Mesothelial cell of epicardium (in vitro differentiated cells): ENCODE measurements at regions not wholly inside any gene's neighbourhood (a gene's known extent, or its start where the extent isn't known, plus 50 kb on each side); places are given as distances from the start of the nearest gene placed in this dataset.
"Not testable (repeated sequence)": the region's sequence is repeated elsewhere in the genome, so short reads cannot be mapped to it uniquely, and the experiment has no call there.

Experiments
- DNase-seq, 2 experiments: peaks; one replicate each; pipeline ENCODE4 v3.0.0; 2021; ENCODE audit warnings: low spot score in 2 of 2; ENCODE audit not compliant: unreplicated experiment in 2 of 2
- H3K27ac Mint-ChIP-seq: 2 replicates; pipeline ENCODE4 v1.8.0; 2021; ENCODE audit warnings: mixed read lengths
- H3K27me3 Mint-ChIP-seq: 2 replicates; pipeline ENCODE4 v1.8.0; 2021; ENCODE audit warnings: low read depth, mixed read lengths
- H3K36me3 Mint-ChIP-seq: 2 replicates; pipeline ENCODE4 v1.8.0; 2021; ENCODE audit warnings: mixed read lengths
- H3K4me1 Mint-ChIP-seq: 2 replicates; pipeline ENCODE4 v1.8.0; 2021; ENCODE audit warnings: mixed read lengths
- H3K4me3 Mint-ChIP-seq: 2 replicates; pipeline ENCODE4 v1.8.0; 2021; ENCODE audit warnings: mild to moderate bottlenecking, moderate library complexity, mixed read lengths
- H3K9me3 Mint-ChIP-seq: 2 replicates; pipeline ENCODE4 v1.8.0; 2021; ENCODE audit warnings: mixed read lengths
- TF ChIP-seq, protein P1 (sequence below): fragments of 200-600 bp; sonication (generic); IDR thresholded peaks from one replicate; pipeline ENCODE4 v1.5.0; 2021; ENCODE audit warnings: antibody characterized with exemption; ENCODE audit not compliant: unreplicated experiment

DNA sequence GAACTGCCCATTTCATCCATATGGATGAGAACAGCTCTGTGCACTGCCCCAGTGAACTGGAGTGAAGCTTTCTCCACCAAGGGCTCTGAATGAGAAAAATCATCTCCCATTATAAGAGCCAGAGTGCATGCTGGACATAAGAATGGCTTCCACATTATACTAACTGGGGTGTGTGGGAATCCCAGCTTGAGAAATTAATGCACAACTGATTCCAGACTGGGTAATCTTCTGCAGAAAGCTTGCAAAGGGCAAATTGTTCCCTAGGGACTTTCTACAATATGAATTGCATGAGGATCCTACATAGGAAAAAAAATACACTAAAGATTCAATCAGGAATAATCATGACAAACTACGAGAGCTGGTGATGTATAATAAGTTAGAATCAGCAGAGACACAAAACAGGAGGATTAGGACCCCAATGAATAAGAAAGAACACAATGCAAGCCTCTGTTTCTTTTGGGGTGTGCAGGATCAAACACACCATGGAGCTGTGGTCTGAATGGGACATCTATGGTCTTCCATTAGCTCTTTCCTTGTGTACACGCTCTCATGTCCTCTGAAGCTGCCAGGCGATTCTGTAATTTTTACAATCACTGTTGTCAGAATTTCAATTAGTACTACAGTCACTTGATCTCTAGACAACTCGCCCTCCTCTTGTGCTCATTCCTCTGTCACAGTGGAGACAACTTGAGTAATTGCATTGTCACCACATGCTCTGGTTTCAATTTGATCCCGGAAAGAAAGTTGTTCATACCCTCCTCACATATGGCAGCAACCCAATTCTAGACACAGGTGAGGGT lies 1327.4 kb downstream of the GATA3 start:
- Mint-ChIP-seq H3K4me1 (no peaks in the 10 kb centered on the region), H3K27ac (no peak overlapping the region), H3K36me3 (no peaks in the 10 kb centered on the region), H3K4me3 (no peak overlapping the region), H3K27me3 (peaks cover 49% of the 10 kb centered on the region), H3K9me3 (peaks cover 7% of the 10 kb centered on the region)
- no peak for DNase-seq
- TF ChIP-seq, protein P1, sequence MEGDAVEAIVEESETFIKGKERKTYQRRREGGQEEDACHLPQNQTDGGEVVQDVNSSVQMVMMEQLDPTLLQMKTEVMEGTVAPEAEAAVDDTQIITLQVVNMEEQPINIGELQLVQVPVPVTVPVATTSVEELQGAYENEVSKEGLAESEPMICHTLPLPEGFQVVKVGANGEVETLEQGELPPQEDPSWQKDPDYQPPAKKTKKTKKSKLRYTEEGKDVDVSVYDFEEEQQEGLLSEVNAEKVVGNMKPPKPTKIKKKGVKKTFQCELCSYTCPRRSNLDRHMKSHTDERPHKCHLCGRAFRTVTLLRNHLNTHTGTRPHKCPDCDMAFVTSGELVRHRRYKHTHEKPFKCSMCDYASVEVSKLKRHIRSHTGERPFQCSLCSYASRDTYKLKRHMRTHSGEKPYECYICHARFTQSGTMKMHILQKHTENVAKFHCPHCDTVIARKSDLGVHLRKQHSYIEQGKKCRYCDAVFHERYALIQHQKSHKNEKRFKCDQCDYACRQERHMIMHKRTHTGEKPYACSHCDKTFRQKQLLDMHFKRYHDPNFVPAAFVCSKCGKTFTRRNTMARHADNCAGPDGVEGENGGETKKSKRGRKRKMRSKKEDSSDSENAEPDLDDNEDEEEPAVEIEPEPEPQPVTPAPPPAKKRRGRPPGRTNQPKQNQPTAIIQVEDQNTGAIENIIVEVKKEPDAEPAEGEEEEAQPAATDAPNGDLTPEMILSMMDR = no peak

DNA sequence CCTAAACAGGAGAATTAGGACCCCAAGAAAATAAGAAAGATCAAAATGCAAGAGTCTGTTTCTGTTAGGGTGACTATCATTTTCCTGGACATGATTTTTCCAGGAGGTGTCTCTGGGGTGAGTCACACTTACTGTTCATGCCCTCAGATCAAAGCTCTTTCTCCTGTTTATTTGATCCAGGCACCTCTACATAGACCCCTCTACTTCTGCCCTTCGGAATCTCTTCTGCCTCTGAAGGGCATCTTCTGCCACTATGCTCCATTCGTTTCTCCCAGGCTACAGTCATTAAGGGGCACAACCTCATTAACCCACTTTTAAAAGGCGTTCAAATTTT lies 1328.0 kb downstream of the GATA3 start:
- DNase-seq = no peak
- peaks cover 54% of the 10 kb centered on the region for H3K27me3 Mint-ChIP-seq
- H3K4me1 Mint-ChIP-seq = no peaks in the 10 kb centered on the region
- H3K27ac Mint-ChIP-seq = no peak overlapping the region
- H3K9me3 Mint-ChIP-seq = peaks cover 7% of the 10 kb centered on the region
- no peaks in the 10 kb centered on the region for H3K36me3 Mint-ChIP-seq
- no peak overlapping the region for H3K4me3 Mint-ChIP-seq
- TF ChIP-seq, protein P1 = no peak

DNA sequence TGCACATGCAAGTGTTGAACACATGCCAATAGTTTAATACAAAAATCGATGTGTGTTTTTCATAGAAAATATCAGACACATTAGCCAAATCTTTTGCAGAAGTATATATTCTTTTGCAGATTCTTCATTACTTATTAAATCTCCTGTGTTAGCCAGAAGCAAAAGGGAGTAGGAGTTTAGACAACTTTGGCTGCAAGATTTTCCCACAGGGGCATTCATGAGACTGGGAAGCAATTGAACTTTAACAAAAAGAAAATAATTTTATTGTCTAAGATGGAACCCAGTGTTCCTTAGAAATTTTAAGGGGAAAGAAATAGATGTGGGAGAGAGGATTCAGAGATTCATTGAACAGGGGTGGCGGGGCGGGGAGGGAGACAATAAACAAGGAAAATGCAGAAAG lies 1336.0 kb downstream of the GATA3 start:
- Mint-ChIP-seq H3K4me3 (no peak overlapping the region), H3K36me3 (no peaks in the 10 kb centered on the region), H3K27me3 (peaks cover 37% of the 10 kb centered on the region), H3K4me1 (no peaks in the 10 kb centered on the region), H3K27ac (no peak overlapping the region), H3K9me3 (peaks cover 3% of the 10 kb centered on the region)
- TF ChIP-seq, protein P1 = no peak
- no peak for DNase-seq

DNA sequence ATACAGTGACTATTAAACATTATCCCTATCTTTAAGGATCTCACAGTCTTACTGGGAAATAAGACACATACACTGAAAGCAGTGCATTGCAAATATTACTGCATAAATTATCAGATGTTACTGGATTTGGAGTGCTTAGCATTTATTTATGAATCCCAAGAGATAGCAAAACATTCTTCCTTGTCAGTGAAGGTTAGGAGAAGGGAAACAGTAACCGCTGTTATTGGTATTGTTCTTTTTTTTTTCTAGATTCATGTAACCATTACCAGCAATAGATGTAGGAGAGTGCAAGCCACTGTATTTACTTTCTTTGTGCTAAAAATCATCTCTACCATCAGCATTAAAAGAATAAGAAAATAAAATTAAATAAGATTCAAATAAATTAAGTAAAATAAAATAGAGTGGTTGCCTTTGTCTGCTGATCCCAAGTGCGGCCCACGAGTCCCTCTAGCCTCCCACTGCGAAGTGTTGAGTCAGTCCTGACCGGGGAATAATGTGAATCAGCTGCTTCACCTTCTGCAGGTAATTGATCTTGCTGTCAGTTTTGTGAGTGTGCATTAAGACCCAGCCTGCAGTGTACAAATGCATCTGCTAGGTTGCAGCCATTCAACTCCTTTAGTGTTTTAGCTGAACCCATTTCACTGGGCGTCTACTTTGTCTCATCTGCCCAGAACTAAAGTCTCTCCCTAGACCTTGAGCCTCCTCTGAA lies 1344.9 kb downstream of the GATA3 start:
- H3K27ac Mint-ChIP-seq = no peak overlapping the region
- H3K27me3 Mint-ChIP-seq = peaks cover 34% of the 10 kb centered on the region
- TF ChIP-seq, protein P1 = no peak
- no peak overlapping the region for H3K4me3 Mint-ChIP-seq
- DNase-seq = no peak
- H3K36me3 Mint-ChIP-seq = no peaks in the 10 kb centered on the region
- no peaks in the 10 kb centered on the region for H3K4me1 Mint-ChIP-seq
- H3K9me3 Mint-ChIP-seq = no peaks in the 10 kb centered on the region

DNA sequence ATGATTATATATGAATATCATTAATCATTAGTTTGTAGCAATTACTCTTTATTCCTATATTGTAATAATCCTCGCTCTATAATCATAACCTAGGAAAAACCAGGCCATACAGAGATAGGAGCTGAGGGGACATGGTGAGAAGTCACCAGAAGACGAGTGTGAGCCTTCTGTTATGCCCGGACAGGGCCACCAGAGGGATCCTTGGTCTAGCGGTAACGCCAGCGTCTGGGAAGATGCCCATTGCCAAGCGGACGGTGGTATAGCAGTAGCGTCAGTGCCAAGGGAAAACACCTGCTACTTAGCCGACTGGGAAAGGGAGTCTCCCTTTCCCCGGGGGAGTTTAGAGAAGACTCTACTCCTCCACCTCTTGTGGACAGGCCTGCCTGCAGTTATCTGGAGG lies 1347.6 kb downstream of the GATA3 start:
- H3K36me3 Mint-ChIP-seq, H3K27ac Mint-ChIP-seq, H3K4me3 Mint-ChIP-seq, H3K4me1 Mint-ChIP-seq, DNase-seq: not testable (repeated sequence)
- peaks cover 10% of the 10 kb centered on the region for H3K9me3 Mint-ChIP-seq
- H3K27me3 Mint-ChIP-seq = peaks cover 14% of the 10 kb centered on the region

DNA sequence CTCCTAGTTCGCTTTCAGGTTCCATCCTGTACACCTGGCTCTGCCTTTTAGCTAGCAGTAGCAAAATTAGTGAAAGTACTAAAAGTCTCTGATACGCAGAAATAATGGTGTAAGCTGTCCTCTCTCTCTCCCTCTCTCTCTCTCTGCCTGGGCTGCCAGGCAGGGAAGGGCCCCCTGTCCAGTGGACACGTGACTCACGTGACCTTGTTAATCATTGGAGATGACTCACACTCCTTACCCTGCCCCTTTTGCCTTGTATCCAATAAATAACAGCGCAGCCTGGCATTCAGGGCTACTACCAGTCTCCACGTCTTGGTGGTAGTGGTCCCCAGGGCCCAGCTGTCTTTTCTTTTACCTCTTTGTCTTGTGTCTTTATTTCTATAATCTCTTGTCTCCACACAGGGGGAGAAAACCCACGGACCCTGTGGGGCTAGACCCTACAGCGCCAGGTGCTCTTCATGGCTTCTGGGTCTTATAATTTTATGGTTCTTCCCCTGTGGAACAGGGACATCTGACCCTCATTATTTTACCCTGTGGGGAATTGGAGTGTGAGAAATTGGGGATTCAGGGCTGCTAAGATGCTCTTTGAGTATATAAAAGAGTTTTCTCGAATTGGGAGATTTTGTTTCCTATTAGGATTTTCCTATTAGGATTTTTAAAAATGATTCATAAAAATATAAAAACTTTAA lies 1348.2 kb downstream of the GATA3 start:
- H3K36me3 Mint-ChIP-seq, H3K27ac Mint-ChIP-seq, H3K4me3 Mint-ChIP-seq, DNase-seq, H3K4me1 Mint-ChIP-seq: not testable (repeated sequence)
- H3K27me3 Mint-ChIP-seq = peaks cover 12% of the 10 kb centered on the region
- H3K9me3 Mint-ChIP-seq = peaks cover 10% of the 10 kb centered on the region

DNA sequence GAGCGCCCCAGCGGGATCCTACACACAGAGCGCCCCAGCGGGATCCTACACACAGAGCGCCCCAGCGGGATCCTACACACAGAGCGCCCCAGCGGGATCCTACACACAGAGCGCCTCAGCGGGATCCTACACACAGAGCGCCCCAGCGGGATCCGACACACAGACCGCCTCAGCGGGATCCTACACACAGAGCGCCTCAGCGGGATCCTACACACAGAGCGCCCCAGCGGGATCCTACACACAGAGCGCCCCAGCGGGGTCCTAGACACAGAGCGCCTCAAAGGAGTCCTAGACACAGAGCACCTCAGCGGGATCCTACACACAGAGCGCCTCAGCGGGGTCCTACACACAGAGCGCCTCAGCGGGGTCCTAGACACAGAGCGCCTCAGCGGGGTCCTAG lies 1352.7 kb downstream of the GATA3 start:
- H3K27me3 Mint-ChIP-seq, DNase-seq, H3K36me3 Mint-ChIP-seq, H3K4me3 Mint-ChIP-seq, H3K27ac Mint-ChIP-seq, H3K4me1 Mint-ChIP-seq: not testable (repeated sequence)
- peaks cover 16% of the 10 kb centered on the region for H3K9me3 Mint-ChIP-seq
